IPS-18a (cell line): ENCODE measurements at regions not wholly inside any gene's neighbourhood (a gene's known extent, or its start where the extent isn't known, plus 50 kb on each side); places are given as distances from the start of the nearest gene placed in this dataset.

Source experiments
- H3K27ac ChIP-seq: one replicate; pipeline ENCODE4 v1.5.1; 2013; ENCODE audit warnings: low read length
- H3K27me3 ChIP-seq: one replicate; pipeline ENCODE4 v1.6.1; 2013; ENCODE audit warnings: mild to moderate bottlenecking, low read length; ENCODE audit not compliant: control insufficient read depth, insufficient read depth
- H3K36me3 ChIP-seq: one replicate; pipeline ENCODE4 v1.6.1; 2013; ENCODE audit warnings: low read depth, low read length; ENCODE audit not compliant: control insufficient read depth
- H3K4me1 ChIP-seq: one replicate; pipeline ENCODE4 v1.6.1; 2013; ENCODE audit warnings: low read depth, low read length; ENCODE audit not compliant: control insufficient read depth
- H3K4me3 ChIP-seq: one replicate; pipeline ENCODE4 v1.5.1; 2013; ENCODE audit warnings: low read length
- H3K9ac ChIP-seq: one replicate; pipeline ENCODE4 v1.6.1; 2013; ENCODE audit warnings: mild to moderate bottlenecking, low read length, moderate library complexity
- H3K9me3 ChIP-seq: one replicate; pipeline ENCODE4 v1.6.1; 2013; ENCODE audit warnings: low read depth, low read length; ENCODE audit not compliant: control insufficient read depth

- no peaks in the 10 kb centered on the region for H3K27me3 ChIP-seq
- no peak overlapping the region for H3K9ac ChIP-seq
- H3K36me3 ChIP-seq, result no peaks in the 10 kb centered on the region
- no peaks in the 10 kb centered on the region for H3K9me3 ChIP-seq
- no peak overlapping the region for H3K27ac ChIP-seq
- H3K4me3 ChIP-seq, result no peak overlapping the region
- H3K4me1 ChIP-seq, result no peaks in the 10 kb centered on the region
These were observed 50.8 kb upstream of the SGK1 start for GRCh38 chr6:134368670-134369069.
